ENCODE measurements at regions not wholly inside any gene's neighbourhood (a gene's known extent, or its start where the extent isn't known, plus 50 kb on each side); places are given as distances from the start of the nearest gene placed in this dataset.
A peak's percentile ranks its signal among the peaks of the same experiment; 100 is the strongest.

DNA sequence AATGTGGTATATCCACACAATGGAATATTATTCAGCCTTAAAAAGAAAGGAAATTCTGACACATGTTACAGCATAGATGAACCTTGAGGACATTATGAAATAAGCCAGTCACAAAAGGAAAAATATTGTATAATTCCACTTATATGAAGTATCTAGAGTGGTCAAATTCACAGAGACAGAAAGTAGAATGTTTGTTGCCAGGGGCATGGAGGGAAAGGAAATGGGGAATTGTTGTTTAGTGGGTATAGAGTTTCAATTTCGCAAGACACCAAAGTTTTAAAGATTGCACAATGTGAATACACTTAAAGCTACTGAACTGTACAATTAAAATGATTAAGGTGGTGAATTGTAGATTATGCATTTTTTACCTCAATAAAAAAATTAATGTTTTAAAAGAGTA lies 92.9 kb downstream of the TXNL1 start:
- no peak for DNase-seq

DNA sequence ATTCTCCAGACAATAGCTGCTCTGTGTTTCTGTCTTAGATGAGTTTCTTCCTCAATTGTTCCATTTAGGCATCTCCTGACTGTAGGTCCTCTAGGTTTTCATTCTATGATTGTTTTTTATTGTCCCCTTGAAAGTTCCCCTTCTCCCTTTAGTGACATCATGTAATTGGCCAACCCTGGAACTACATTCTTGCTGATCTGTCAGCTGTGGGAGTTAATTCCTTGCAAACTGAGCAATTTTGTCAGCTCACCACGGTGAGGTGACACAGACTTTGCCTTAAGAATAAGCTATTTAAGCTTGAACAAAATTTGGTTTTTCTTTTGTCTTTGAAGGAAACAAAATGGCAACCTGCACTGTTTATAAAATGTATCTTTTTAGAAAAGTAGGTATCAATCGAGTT lies 95.9 kb downstream of the TXNL1 start:
- no peak for DNase-seq

DNA sequence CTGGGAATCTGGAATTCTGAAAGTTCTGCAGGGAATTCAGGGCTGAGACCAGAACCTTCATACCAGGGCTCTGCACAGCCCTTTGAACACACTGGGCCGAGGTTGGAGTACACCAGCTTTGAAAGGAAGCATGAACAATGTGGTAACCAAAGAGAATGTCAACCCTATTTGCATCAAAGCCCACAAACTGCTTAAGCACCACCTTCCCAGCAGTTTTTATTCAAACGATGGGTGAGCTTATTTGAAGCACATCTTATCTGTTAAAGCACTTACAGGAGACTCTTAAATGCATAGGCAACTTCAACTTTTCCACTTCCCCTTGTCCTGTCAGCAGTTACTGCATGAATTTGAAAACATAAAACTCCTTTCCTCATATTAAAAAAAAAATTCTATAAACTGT lies 96.6 kb downstream of the TXNL1 start:
- no peak for DNase-seq

DNA sequence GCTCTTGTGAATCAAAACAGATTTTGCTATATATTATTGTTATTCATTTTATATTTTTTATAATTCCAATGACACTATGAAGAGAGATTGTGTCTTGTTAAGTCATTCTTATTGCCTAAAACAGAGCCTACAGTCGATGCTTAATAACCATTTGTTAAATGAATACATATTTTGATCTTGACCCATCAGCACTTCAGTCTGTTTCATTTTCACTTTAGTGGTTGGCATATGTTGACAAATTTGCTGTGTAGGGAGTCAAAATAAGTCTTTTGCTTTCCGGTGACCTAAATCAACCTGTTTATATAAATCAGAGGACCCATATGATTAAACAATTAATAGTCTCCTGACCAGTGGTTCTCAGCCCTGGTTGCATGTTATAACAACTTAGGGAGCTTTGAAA lies 97.1 kb downstream of the TXNL1 start:
- DNase-seq = no peak

DNA sequence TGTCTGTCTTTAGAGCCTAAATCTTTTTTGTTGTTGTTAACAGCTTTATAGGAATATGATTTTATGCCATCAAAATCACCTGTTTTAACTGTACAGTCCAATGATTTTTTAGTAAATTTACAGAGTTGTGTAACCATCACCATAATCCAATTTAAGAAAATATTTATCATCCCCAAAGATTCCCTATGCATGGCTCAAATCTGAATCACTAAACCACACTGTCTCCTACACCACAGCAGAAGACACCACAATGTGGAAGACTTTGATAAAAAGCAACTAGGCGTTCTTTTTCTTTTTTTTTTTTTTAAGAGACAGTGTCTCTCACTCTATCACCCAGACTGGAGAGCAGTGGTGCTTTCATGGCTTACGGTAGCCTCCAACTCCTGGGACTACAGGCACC lies 99.6 kb downstream of the TXNL1 start:
- DNase-seq = no peak

DNA sequence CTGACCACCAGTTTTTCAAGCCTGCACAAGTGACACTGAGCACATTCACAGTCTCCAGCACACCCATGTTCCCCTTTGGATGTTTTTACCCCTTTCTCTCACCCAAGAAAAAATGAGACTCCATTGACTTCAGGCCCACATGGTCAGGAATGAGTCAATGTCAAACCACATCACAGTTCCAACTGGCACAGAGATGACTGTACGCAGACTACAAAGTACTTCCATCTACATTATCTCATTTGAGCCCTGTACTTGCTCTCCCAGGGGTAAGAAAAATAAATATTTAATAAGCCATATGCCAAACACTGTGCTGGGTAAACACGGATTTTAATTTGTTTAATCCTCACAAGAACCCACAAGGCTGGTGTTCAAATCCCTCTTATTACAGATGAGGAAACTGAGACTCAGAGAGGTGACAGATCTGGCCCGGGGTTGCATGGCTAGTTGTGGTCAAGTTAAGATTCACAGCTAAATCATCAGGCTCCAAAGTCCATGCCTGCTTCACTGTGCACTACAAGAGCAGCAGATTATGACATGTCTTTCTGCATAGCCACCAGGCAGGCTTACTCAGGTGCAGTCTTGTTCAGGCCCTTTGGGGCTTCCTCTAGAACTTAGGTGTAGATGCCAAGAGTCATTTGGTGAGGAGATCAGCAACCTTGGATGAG lies 106.1 kb downstream of the TXNL1 start:
- peak in 1 of 2 donors; percentile 1 for DNase-seq

DNA sequence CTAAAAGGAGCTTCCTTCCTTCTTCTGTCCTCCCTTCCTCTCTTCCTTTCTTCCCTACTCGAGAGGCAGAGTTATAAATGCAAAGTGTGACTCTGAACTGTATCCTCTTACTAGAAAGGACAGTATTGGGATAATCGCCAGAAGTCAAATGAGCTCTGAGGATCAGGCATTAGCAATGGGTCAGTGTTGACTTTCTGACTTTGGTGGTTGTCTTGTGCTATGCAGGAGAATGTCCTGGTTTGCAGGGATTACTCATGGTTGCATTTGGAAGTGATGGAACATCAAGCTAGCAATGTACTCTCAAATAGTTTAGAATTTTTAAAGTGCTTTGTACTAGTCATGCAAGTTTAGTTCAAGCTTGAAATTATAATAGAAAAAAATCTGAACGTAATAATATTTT lies 115.6 kb downstream of the TXNL1 start:
- no peak for DNase-seq

DNA sequence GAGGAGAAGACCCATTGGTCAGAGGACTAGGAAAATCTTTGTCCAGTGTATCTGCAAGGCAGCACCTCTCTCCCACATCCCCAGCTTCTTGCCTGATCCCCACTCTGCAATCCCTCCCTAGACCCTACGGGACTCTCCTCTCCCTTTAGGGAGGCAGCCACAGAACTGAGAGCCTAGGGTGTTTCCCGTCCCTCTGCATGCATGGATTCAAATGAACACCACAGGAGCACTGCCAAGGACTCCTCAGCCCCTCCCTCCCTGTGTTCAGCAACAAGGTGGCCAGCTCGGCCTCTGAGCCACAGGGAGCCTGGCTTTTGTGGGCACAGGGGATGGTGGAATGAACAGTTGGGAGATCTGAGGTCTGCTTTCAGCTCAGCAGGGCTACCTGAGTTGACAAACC lies 117.1 kb downstream of the TXNL1 start:
- no peak for DNase-seq

DNA sequence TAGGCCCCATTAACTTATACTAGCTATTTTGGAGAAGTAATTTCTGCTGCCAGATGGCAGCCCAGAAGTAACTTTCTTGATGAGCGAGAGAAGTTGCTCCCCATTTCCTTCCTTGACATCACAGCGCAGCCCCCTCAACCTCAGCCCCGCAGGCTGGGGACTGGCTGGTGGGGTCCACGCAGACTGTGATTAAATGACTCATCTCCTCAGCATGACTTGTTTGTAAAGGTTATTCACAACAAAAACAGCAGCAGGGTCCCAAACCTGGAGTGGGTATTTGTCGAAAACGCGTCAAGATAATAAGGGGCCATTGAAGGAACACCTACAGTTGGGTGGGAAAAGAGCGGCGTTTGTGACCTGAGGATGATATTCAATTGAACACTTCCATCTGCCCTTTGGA lies 120.6 kb downstream of the TXNL1 start:
- no peak for DNase-seq

DNA sequence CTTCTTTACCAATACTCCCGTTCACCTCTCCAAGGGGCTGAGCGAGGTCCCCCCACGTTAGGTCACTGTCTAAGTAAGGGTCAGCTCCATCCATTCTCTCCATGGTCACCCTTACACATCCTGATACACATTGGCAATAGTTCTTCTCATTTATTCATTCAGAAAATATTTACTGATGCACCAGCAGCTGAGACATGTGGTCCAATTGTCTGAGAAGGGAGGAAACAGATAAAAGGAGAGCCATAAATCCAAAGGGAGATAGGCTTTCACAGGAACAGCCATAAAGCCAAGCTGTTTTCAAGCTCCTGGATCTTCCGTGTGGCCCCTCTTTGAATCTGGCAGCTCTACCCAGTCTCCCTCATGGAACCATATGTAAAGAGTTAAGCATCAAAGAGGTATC lies 121.2 kb downstream of the TXNL1 start:
- DNase-seq = no peak

DNA sequence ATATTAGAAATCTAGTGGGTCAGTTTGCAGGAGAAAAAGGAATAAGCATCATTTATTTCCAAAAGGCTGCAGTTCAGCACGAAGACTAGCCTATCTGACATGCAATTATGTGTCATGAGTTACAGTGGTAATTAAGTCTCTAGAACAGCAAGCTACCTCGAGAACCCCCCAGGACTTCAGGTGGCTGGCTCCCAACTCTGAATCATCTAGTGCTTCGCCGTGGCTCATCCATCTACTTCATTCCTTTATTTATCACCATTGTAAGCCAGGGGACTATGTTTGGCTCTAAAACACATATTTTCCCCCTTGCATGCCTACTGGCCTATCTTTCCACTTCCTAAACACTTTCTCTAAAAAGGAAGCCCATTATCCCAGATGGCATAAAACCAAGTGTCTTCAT lies 121.6 kb downstream of the TXNL1 start:
- no peak for DNase-seq

DNA sequence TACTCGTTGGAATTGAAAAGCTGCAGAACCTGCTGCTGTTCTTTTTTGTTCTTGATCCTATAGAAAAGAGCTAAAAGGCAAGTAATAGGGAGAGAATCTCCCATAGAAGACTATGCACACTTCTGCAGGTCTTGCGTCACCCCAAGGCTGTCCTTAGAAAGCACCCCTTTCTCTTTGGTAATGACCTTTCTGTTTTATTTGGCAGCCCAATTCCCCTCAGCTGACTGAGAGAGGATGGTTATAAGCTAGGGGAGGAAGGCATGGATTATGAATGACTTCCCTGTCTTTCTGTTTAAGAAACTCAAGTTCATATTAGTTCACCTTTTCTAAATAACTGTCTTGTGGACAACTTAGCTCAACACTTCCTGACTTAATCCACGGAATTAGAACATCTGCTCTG lies 122.9 kb downstream of the TXNL1 start:
- no peak for DNase-seq

DNA sequence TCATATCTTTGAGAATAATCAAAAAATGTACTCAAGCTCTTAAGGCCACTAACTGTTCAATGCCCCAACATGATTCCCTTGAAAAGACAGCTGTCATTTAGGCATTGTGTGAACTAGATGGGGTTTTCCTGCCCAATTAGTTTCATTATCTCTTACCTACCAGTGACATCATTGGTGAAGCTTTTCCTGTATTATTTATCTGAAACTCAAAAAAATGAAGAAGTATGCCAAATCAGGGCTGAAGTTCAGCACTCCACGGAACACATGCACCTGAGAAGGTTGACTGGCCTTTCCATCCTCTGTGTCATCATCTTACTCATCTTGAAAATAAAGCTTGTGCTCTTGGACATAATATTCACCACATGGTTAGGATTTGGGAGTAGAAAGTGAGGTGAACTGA lies 126.4 kb downstream of the TXNL1 start:
- no peak for DNase-seq

DNA sequence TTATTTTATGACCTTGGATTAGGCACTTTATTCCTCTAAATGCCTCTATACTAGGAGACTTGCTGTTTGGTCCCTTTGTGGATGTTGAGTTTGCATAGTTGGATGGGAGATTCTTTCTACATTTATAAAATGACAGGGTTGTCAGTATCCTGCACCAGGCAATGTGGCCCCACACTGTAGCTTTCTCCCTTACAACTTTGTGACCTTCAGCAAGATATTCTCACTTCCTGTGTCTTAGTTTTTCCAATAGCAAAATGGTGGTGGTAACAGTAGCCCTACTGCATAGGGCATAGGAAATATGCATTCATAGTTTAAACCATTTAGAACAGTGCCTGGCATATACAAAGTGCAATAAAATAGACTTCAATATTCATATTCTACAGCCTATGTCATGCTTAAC lies 128.3 kb downstream of the TXNL1 start:
- no peak for DNase-seq

DNA sequence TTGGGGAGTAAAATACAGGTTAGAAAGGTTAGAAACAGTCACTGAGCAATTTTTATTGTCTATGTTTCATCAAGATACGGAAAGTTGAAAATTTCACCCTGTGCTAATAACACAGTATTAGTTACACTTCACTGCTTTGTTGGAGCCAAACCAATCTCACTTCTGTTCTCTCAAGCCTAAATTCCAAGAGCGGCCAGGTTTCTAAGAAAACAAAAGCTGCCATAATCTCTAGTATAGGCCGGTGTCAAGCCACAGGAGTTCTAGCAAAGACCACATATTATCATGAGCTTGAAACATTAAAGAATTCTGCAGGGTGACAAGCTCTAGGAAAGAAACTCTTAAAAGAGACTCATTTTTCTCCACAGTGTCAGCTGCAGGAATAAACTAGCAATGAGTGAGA lies 128.7 kb downstream of the TXNL1 start:
- no peak for DNase-seq

DNA sequence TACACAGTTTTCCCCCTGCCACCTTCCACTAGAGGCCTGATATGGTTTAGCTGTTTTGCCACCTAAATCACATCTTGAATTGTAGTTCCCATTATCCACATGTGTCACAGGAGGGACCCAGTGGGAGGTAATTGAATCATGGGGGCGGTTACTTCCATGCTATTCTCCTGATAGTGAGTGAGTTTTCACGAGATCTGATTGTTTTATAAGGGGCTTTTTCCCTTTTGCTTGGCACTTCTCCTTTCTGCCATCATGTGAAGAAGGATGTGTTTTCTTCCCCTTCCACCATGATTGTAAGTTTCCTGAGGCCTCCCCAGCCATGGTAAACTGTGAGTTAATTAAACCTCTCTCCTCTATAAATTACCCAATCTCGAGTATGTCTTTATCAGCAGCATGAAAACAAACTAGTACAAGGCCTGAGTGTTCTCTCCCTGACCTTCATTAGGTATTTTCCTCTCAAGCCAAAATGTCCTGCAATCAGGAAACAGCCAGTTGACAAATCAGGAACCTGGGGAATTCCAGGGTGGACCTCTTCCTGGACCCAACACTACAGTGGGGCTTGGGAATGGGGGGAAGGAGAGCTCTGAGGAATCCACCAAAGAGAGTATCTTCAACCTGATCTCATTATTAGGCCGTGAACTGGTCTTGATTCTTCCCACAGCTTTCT lies 129.9 kb downstream of the TXNL1 start:
- DNase-seq = no peak

DNA sequence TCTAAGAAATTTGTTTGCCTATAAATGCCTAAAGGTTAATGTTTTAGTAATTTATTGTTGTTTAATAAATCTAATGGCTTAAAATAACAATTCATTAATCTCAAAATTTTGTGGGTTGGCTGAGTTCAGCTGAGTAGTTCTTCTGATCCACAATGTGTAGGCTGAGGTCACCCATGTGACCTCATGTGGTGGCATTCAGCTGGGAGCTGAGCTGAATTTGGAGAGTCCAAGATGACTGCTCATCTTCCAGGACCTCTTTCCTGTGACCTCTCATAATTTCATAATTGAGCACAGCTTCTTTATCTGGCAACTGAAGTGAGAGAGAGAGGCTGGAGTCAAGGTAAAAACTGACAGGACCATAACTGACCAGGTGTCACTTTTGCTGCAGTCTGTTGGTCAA lies 132.4 kb downstream of the TXNL1 start:
- DNase-seq = no peak

DNA sequence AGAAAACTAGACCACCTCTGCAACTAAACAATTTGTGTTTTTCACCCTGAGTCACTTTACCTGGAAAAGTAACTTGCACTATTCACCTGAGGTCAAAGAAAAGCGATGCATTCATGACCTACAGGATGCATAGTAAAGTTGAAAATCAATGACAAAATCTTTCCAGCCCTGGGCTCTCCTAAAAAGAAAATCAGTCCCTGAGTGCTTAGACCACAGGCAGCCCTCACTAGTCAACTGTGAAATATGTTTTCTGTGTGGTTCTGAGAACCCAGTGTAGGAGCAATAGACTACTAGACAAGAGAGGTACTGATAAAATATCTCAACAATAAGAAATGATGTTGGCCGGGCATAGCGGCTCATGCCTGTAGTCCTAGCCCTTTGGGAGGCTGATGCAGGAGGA lies 133.1 kb downstream of the TXNL1 start:
- DNase-seq = no peak

DNA sequence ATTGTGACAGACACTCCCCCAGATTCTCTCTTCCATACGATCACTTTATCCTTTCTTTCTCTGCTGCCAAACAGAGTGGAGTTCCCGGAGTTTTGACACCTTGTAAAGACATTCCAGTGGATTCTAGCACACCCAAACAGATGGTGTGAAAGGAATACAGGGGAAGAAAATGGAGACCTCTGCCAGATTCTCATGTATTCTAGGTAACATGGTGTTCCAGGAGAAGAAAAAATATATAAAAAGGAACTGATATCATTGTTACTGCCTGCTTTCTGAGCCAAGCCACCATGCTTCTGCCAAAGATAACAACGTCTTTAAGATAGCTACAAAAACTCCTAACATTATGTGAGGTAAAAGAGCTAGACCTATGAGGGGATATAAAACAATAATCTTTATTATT lies 136.5 kb downstream of the TXNL1 start:
- DNase-seq = no peak

DNA sequence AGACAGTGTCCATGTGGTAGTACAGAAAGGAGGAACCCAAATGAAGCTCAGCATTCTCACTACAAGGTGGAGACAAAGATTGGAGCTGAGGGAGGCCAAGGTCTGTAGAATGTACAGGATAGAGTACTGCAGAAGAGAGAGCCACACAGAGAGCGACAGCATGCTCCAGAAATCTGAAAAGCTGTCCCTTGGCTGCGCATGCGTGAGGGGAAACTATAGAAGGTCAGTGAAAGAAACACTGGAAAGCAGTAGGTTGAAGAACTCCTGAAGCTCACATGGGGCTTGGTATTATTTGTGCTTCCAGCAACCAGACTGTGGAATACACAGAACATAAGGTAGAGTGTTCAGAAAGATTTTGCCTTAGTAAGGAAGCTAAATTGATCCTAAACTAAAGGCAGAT lies 142.5 kb downstream of the TXNL1 start:
- no peak for DNase-seq

DNA sequence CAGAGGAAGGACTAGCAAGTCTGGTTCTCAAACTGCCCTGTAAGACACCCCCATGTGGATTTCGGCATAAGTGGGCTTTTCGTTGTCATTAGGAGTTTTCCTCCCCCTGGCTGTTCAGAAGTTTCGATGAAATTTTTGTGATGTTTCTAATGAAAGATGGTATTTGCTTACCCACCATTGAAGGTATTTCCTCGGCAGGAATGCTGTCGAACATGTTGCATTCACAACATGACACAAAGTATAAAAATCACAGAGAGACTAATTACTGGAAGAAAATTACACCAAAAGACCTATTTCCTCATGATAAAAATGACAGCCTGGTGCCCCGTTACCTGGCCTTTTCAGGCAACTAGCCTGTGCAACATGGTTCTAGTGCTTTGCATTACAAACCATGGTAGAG lies 144.9 kb downstream of the TXNL1 start:
- DNase-seq = no peak

DNA sequence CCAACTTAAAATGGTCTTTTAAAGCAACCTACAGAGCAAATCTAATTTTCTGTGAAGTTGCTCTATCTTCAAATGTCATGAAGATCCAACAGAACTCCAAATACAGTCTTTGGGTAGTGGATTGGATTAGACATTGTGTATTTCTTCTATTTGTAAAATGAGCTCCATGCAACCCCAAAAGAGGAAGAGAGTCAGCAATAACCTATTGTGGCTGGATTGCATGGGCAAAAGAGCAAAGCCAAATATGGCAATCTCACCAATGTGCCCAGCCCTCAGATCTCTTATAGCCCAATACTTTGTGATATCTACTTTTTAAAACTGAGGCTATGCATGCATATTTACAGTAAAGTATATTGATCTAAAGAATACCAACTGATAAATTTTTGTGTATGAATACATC lies 146.3 kb downstream of the TXNL1 start:
- no peak for DNase-seq

DNA sequence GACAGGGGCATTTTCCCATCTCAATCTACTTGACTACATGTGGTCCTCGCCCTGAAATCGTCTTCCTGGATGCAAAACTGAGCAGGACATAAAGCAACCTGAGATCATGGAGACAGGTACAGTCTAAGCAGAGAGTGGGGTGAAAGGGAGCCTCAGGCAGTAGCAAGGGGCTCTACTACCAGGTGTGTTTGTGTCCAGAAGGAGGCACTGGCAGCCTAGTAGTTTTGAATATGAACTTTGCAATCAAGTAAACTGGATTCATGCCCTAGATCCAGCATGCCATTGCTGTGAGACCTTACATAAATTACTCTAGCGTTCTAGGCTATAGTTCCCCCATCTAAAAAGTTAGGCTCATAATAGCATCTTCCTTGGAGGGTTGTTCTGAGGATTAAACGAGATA lies 147.4 kb downstream of the TXNL1 start:
- DNase-seq = no peak

DNA sequence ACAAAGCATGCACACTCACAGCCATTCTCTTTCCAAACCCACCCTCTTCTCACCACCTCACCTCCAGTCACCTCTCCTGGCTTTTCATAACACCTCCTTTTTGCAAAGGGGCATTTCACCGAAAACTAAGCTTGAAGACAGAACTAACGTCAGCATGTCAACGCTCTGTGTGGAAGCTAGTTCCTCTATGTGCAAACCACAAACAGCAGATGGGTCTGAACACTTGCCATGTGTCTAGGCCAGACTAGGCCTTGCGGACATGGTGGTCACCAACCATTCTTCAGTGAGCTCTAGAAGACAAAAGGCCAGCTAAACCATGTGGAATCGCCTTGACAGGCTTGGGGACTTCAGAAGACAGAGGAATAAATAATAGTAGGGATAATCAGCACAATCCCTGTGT lies 148.5 kb downstream of the TXNL1 start:
- DNase-seq = no peak

DNA sequence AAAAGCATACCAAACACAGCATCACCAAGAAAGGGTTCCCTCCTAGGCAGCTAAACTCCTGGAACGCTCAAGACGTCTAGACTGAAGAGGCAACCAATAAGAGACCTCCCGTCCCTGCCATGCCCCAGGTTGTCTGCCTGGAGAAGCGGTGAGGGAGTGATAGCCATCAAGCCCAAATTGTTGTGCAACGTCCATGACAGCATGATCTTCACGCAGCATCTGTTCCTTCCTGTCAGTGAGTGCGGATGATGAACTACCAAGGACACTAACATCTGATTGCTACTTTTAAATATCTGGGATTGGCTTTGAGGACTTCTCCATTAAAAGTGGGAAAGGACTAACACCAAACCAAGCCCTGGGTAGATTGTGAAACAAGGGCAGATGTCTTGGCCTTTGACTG lies 149.7 kb downstream of the TXNL1 start:
- no peak for DNase-seq
